A673 (cell line): ENCODE measurements at regions not wholly inside any gene's neighbourhood (a gene's known extent, or its start where the extent isn't known, plus 50 kb on each side); places are given as distances from the start of the nearest gene placed in this dataset.

Experiments used
- BruUV-seq: library from RNA; stranded (reverse); fragments of 400-500 nt; replicated peaks from 2 replicates; lab custom pipeline; 2021; lab: Mats Ljungman, UMichigan
- CTCF ChIA-PET: fragments of 300-600 bp; sonication (Branson Sonifier 250); formaldehyde crosslinking; loops from one replicate; lab custom pipeline; 2022; ENCODE audit warnings: antibody characterized with exemption; lab: Charles Lee
- POLR2A ChIA-PET: fragments of 300-600 bp; sonication (Branson Sonifier 250); formaldehyde crosslinking; loops from one replicate; lab custom pipeline; 2022; ENCODE audit warnings: antibody characterized with exemption; ENCODE audit not compliant: low non-redundant PET; lab: Charles Lee
- DNase-seq: peaks from one replicate; pipeline ENCODE4 v3.0.0-alpha.2; 2015; ENCODE audit warnings: low spot score
- H3K27ac ChIP-seq: fragments of 200-600 bp; sonication (generic); 2 replicates; pipeline ENCODE4 v1.5.1; 2016; ENCODE audit warnings: mixed run types, low read depth, mild to moderate bottlenecking, mixed read lengths, antibody characterized with exemption, low read length; ENCODE audit not compliant: poor library complexity, severe bottlenecking
- H3K27me3 ChIP-seq: fragments of 200-600 bp; sonication (generic); replicated peaks from 2 replicates; pipeline ENCODE4 v1.6.1; 2017; ENCODE audit warnings: mixed run types, low read depth, mild to moderate bottlenecking, mixed read lengths, antibody characterized with exemption, low read length; ENCODE audit not compliant: insufficient read depth, poor library complexity
- H3K36me3 ChIP-seq: fragments of 200-600 bp; sonication (generic); 2 replicates; pipeline ENCODE4 v1.6.1; 2016; ENCODE audit warnings: mixed run types, mild to moderate bottlenecking, mixed read lengths, antibody characterized with exemption, low read length; ENCODE audit not compliant: insufficient read depth, poor library complexity, severe bottlenecking
- H3K4me1 ChIP-seq: fragments of 200-600 bp; sonication (generic); 2 replicates; pipeline ENCODE4 v1.6.1; 2017; ENCODE audit warnings: mixed run types, mild to moderate bottlenecking, mixed read lengths, antibody characterized with exemption, low read length; ENCODE audit not compliant: insufficient read depth, poor library complexity, severe bottlenecking
- H3K4me3 ChIP-seq: fragments of 200-600 bp; sonication (generic); 2 replicates; pipeline ENCODE4 v1.5.1; 2016; ENCODE audit warnings: low read depth, mixed run types, mild to moderate bottlenecking, mixed read lengths, low read length; ENCODE audit not compliant: poor library complexity, severe bottlenecking
- H3K9me3 ChIP-seq: fragments of 200-600 bp; sonication (generic); 2 replicates; pipeline ENCODE4 v1.6.1; 2016; ENCODE audit warnings: mixed run types, low read depth, mild to moderate bottlenecking, mixed read lengths, antibody characterized with exemption, low read length; ENCODE audit not compliant: poor library complexity, severe bottlenecking
- CTCF ChIP-seq: fragments of 300-800, 200-600 bp; sonication (generic); conservative IDR thresholded peaks from 2 replicates; pipeline ENCODE4 v1.5.1; 2017; ENCODE audit warnings: low read depth, mild to moderate bottlenecking, antibody characterized with exemption, low read length, moderate library complexity, mixed read lengths
- EZH2 ChIP-seq: fragments of 200-600 bp; sonication (generic); IDR thresholded peaks from 2 replicates; pipeline ENCODE4 v1.6.1; 2017; ENCODE audit warnings: borderline replicate concordance, low read depth, mild to moderate bottlenecking, mixed read lengths, antibody characterized with exemption, low read length; ENCODE audit not compliant: poor library complexity, severe bottlenecking
- intact Hi-C: fragments of 100-400 bp; cut with micrococcal nuclease; formaldehyde crosslinking; loops from one replicate; pipeline ENCODE4 v1.10.0; 2022; ENCODE audit not compliant: unreplicated experiment

- no peak overlapping the region for H3K27ac ChIP-seq
- no peaks in the 10 kb centered on the region for H3K36me3 ChIP-seq
- H3K27me3 ChIP-seq = peaks cover 11% of the 10 kb centered on the region
- CTCF ChIA-PET = no interaction called here
- POLR2A ChIA-PET = no interaction called here
- no peak for DNase-seq
- H3K4me1 ChIP-seq = no peaks in the 10 kb centered on the region
- intact Hi-C loops = loop anchor here (5.0 to 10.0 kb wide), 2 partner anchors 92 to 360 kb away; no protein-coding TSS in a partner anchor
- TF ChIP-seq EZH2 (no peak), CTCF (no peak)
- BruUV-seq = no TSS peak
- no peaks in the 10 kb centered on the region for H3K9me3 ChIP-seq
- no peak overlapping the region for H3K4me3 ChIP-seq
Measured at GRCh38 chr18:76255070-76255683, 239.9 kb downstream of the ZNF516 start.

- H3K27ac ChIP-seq = no peak overlapping the region
- TF ChIP-seq EZH2 = no peak
- peak; percentile 69 for TF ChIP-seq CTCF
- intact Hi-C loops = loop anchor here (10.0 kb wide), 1 partner anchor 358 kb away; no protein-coding TSS in a partner anchor
- peak; percentile 38 for DNase-seq
- no peaks in the 10 kb centered on the region for H3K36me3 ChIP-seq
- CTCF ChIA-PET = interaction anchor here (0.7 kb wide), 1 partner anchor 1405 kb away, joined by 3 read pairs; no protein-coding TSS in a partner anchor
- POLR2A ChIA-PET = no interaction called here
- H3K27me3 ChIP-seq = peaks cover 11% of the 10 kb centered on the region
- no peak overlapping the region for H3K4me3 ChIP-seq
- BruUV-seq = no TSS peak
- H3K4me1 ChIP-seq = no peaks in the 10 kb centered on the region
- no peaks in the 10 kb centered on the region for H3K9me3 ChIP-seq
Measured at GRCh38 chr18:76252880-76253279, 242.2 kb downstream of the ZNF516 start.

GRCh38 chr18:76252139-76252538 lies 242.9 kb downstream of the ZNF516 start:
- no TSS peak for BruUV-seq

More at GRCh38 chr18:76252139-76252538, 242.9 kb downstream of the ZNF516 start:
- TF ChIP-seq CTCF = no peak
- no peak for TF ChIP-seq EZH2
- H3K27me3 ChIP-seq = peaks cover 11% of the 10 kb centered on the region
- no peak overlapping the region for H3K27ac ChIP-seq
- DNase-seq = no peak
- no peaks in the 10 kb centered on the region for H3K9me3 ChIP-seq
- no peak overlapping the region for H3K4me3 ChIP-seq
- CTCF ChIA-PET = no interaction called here
- H3K36me3 ChIP-seq = no peaks in the 10 kb centered on the region
- intact Hi-C loops = loop anchor here (10.0 kb wide), 1 partner anchor 357 kb away; no protein-coding TSS in a partner anchor
- H3K4me1 ChIP-seq = no peaks in the 10 kb centered on the region
- POLR2A ChIA-PET = no interaction called here
